DOHH2 (cell line): ENCODE measurements at regions not wholly inside any gene's neighbourhood (a gene's known extent, or its start where the extent isn't known, plus 50 kb on each side); places are given as distances from the start of the nearest gene placed in this dataset.

Source experiments
- H3F3A ChIP-seq: fragments of 200-600 bp; sonication (generic), shearing (Covaris generic); 2 replicates; pipeline ENCODE4 v1.6.0; 2016; ENCODE audit warnings: antibody characterized with exemption, mild to moderate bottlenecking; ENCODE audit not compliant: control insufficient read depth, insufficient read depth
- H3K27ac ChIP-seq: fragments of 200-600 bp; sonication (generic); 2 replicates; pipeline ENCODE4 v1.5.1; 2014; ENCODE audit warnings: low read depth, mild to moderate bottlenecking, low read length, moderate library complexity
- H3K27me3 ChIP-seq: fragments of 200-600 bp; sonication (generic); 2 replicates; pipeline ENCODE4 v1.6.1; 2014; ENCODE audit warnings: mild to moderate bottlenecking, low read length, mixed read lengths; ENCODE audit not compliant: control insufficient read depth
- H3K36me3 ChIP-seq: fragments of 200-600 bp; sonication (generic); 2 replicates; pipeline ENCODE4 v1.6.1; 2014; ENCODE audit warnings: mild to moderate bottlenecking, low read length, moderate library complexity, mixed read lengths; ENCODE audit not compliant: control insufficient read depth
- H3K4me1 ChIP-seq: fragments of 200-600 bp; sonication (generic); 2 replicates; pipeline ENCODE4 v1.6.1; 2014; ENCODE audit warnings: mild to moderate bottlenecking, low read length, mixed read lengths; ENCODE audit not compliant: control insufficient read depth
- H3K4me2 ChIP-seq: fragments of 200-600 bp; sonication (generic); 2 replicates; pipeline ENCODE4 v1.6.0; 2014; ENCODE audit warnings: mild to moderate bottlenecking, low read length, moderate library complexity
- H3K4me3 ChIP-seq: fragments of 200-600 bp; sonication (generic); 2 replicates; pipeline ENCODE4 v1.5.1; 2014; ENCODE audit warnings: mild to moderate bottlenecking, low read length, mixed read lengths
- H3K79me2 ChIP-seq: fragments of 200-600 bp; sonication (generic); 2 replicates; pipeline ENCODE4 v1.6.1; 2014; ENCODE audit warnings: mild to moderate bottlenecking, low read length, mixed read lengths; ENCODE audit not compliant: control insufficient read depth
- H3K9me2 ChIP-seq: fragments of 200-600 bp; sonication (generic); replicated peaks from 2 replicates; pipeline ENCODE4 v1.6.1; 2014; ENCODE audit warnings: mild to moderate bottlenecking, low read length, mixed read lengths; ENCODE audit not compliant: control insufficient read depth
- H3K9me3 ChIP-seq: fragments of 200-600 bp; sonication (generic); 2 replicates; pipeline ENCODE4 v1.6.1; 2014; ENCODE audit warnings: antibody characterized with exemption, low read length, mixed read lengths; ENCODE audit not compliant: control insufficient read depth, insufficient read depth
- H4K20me1 ChIP-seq: fragments of 200-600 bp; sonication (generic); 2 replicates; pipeline ENCODE4 v1.6.0; 2014; ENCODE audit warnings: low read depth, mild to moderate bottlenecking, antibody characterized with exemption, low read length, moderate library complexity; ENCODE audit not compliant: control insufficient read depth, insufficient read depth
- CTCF ChIP-seq: fragments of 200-600 bp; sonication (generic); IDR thresholded peaks from one replicate; pipeline ENCODE4 v1.5.1; 2014; ENCODE audit warnings: antibody characterized with exemption, mild to moderate bottlenecking, low read depth, low read length; ENCODE audit not compliant: poor library complexity, severe bottlenecking
- EZH2phosphoT487 ChIP-seq: fragments of 200-600 bp; sonication (generic); IDR thresholded peaks from 2 replicates; pipeline ENCODE4 v1.6.1; 2017; ENCODE audit warnings: borderline replicate concordance, mild to moderate bottlenecking, antibody characterized with exemption, low read length, moderate library complexity, mixed read lengths

DNA sequence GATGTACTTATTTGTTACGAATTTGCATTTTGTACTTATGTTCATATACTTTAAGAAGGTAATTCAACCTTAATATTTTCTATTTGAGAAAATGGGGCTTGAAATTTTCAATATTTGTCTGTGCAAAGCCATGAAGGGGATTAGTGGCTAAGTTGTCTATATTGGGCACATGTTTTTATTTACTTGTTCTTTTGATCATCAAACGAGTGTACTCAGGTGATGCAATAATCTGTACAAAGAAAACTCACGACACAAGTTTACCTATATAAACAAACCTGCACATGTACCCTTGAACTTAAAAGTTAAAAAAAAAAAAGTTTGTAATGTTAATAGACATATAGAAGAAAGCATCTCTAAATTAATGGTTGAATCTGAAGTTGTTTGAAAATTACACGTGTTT, 658.9 kb upstream of the SYT4 start:
- H3K79me2 ChIP-seq = no peaks in the 10 kb centered on the region
- no peaks in the 10 kb centered on the region for H3K4me1 ChIP-seq
- no peaks in the 10 kb centered on the region for H3F3A ChIP-seq
- H3K9me2 ChIP-seq = no peaks in the 10 kb centered on the region
- H3K36me3 ChIP-seq = no peaks in the 10 kb centered on the region
- no peaks in the 10 kb centered on the region for H3K9me3 ChIP-seq
- no peak overlapping the region for H3K4me2 ChIP-seq
- no peaks in the 10 kb centered on the region for H4K20me1 ChIP-seq
- H3K4me3 ChIP-seq = no peak overlapping the region
- H3K27me3 ChIP-seq = no peaks in the 10 kb centered on the region
- TF ChIP-seq CTCF = no peak
- no peak for TF ChIP-seq EZH2phosphoT487
- H3K27ac ChIP-seq = no peak overlapping the region

- Histone ChIP-seq H3K27me3 (no peaks in the 10 kb centered on the region), H3K36me3 (no peaks in the 10 kb centered on the region), H4K20me1 (no peaks in the 10 kb centered on the region), H3K27ac (no peak overlapping the region), H3K4me1 (no peaks in the 10 kb centered on the region), H3K4me3 (no peak overlapping the region), H3K9me2 (no peaks in the 10 kb centered on the region), H3F3A (no peaks in the 10 kb centered on the region), H3K79me2 (no peaks in the 10 kb centered on the region), H3K9me3 (no peaks in the 10 kb centered on the region), H3K4me2 (no peak overlapping the region)
- TF ChIP-seq CTCF = no peak
- TF ChIP-seq EZH2phosphoT487 = no peak
Observed at GRCh38 chr18:43949291-43949690, 672.0 kb upstream of the SYT4 start.

- no peaks in the 10 kb centered on the region for H3K79me2 ChIP-seq
- TF ChIP-seq CTCF = no peak
- TF ChIP-seq EZH2phosphoT487 = no peak
- no peaks in the 10 kb centered on the region for H3K9me2 ChIP-seq
- H3K27ac ChIP-seq = no peak overlapping the region
- no peak overlapping the region for H3K4me3 ChIP-seq
- no peak overlapping the region for H3K4me2 ChIP-seq
- no peaks in the 10 kb centered on the region for H3K9me3 ChIP-seq
- no peaks in the 10 kb centered on the region for H3K36me3 ChIP-seq
- H3K27me3 ChIP-seq = no peaks in the 10 kb centered on the region
- no peaks in the 10 kb centered on the region for H3F3A ChIP-seq
- no peaks in the 10 kb centered on the region for H4K20me1 ChIP-seq
- no peaks in the 10 kb centered on the region for H3K4me1 ChIP-seq
Observed at GRCh38 chr18:43950062-43950461, 672.8 kb upstream of the SYT4 start.

DNA sequence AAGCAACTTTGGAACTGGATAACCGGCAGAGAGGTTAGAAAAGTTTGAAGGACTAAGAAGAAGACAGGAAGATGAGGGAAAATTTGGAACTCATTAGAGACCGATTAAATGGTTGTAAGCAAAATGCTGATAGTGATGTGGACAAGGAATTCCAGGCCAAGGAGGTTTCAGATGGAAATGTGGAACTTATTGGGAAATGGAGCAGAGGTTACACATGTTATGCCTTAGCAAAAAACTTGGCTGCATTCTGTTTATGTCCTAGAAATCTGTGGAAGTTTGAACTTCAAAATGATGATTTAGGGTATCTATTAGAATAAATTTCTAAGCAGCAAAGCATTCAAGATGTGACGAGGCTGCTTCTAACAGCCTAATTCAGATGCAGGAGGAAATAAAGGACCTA, 675.1 kb upstream of the SYT4 start:
- Histone ChIP-seq H3K9me3 (no peaks in the 10 kb centered on the region), H4K20me1 (no peaks in the 10 kb centered on the region), H3K4me2 (no peak overlapping the region), H3K4me1 (no peaks in the 10 kb centered on the region), H3K9me2 (no peaks in the 10 kb centered on the region), H3K27ac (no peak overlapping the region), H3F3A (no peaks in the 10 kb centered on the region), H3K4me3 (no peak overlapping the region), H3K79me2 (no peaks in the 10 kb centered on the region), H3K27me3 (no peaks in the 10 kb centered on the region), H3K36me3 (no peaks in the 10 kb centered on the region)
- TF ChIP-seq CTCF (no peak), EZH2phosphoT487 (no peak)
